COLO829 (cell line): ENCODE measurements at regions not wholly inside any gene's neighbourhood (a gene's known extent, or its start where the extent isn't known, plus 50 kb on each side); places are given as distances from the start of the nearest gene placed in this dataset.
"Not testable (repeated sequence)": the region's sequence is repeated elsewhere in the genome, so short reads cannot be mapped to it uniquely, and the experiment has no call there.

Source experiments
- DNase-seq: peaks from one replicate; pipeline ENCODE4 v3.0.0; 2012; ENCODE audit warnings: low spot score

GRCh38 chr5:134471858-134472449, 53.5 kb upstream of the JADE2 start:
- DNase-seq = not testable (repeated sequence)

GRCh38 chr5:134468921-134469400, 56.5 kb upstream of the JADE2 start:
- no peak for DNase-seq

DNA sequence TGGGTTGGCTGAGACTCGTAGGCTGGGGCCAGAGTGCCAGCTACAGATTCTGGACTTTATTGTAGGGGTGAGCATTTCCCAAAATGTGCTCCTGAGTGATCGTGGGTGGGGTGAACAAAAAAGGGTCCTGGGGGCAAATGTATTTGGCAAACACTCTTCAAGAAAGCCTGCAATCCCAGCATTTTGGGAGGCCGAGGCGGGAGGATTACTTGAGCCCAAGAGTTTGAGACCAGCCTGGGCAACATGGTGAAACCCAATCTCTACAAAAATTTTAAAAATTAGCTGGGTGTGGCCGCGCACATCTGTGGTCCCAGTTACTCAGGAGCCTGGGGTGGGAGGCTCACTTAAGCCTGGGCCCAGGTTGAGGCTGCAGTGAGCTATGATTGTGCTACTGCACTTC, 55.5 kb upstream of the CDKN2AIPNL start:
- no peak for DNase-seq

DNA sequence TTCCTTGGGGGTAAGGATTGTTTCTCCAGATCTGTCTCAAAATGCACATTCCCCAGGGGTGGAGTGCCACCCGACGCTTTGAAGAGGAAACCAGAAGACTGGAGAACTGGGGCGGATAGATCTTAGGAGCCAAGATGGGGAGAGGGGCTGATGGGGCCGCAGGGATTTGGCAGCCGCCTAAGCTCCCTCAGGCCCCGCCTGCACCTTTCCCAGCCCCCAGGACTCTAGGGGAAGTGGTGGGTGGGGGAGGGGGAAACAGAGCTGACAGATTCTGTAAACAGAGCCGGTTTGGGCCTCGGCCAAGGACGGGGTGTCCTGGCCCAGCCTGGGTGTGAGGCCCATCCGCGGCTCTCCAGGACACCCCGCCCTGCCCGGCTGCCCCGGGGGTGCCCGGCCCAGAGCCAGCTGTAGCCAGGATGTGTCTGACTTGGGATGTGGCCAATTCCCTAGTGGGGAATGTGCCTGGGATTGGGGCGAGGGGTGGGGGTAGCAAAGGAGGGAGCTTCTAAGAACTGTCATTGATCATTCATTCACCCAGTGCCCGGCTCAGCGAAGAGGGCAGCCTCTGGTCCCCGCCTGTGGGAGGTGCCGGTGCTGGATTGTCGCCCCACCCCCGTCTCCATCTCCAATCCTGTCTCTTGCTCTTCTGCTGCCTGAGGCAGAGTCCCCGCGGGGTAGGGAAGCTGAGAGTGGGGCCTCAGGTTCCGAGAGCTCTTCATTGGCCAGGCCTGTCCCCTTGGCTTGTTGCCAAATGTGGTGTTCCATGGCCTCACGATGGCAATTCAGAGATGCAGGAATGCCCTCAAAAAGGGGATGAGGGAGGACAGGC, 54.8 kb upstream of the CDKN2AIPNL start:
- peak; percentile 36 for DNase-seq

GRCh38 chr5:134465816-134466240, 54.1 kb upstream of the CDKN2AIPNL start:
- DNase-seq = peak; percentile 60

DNA sequence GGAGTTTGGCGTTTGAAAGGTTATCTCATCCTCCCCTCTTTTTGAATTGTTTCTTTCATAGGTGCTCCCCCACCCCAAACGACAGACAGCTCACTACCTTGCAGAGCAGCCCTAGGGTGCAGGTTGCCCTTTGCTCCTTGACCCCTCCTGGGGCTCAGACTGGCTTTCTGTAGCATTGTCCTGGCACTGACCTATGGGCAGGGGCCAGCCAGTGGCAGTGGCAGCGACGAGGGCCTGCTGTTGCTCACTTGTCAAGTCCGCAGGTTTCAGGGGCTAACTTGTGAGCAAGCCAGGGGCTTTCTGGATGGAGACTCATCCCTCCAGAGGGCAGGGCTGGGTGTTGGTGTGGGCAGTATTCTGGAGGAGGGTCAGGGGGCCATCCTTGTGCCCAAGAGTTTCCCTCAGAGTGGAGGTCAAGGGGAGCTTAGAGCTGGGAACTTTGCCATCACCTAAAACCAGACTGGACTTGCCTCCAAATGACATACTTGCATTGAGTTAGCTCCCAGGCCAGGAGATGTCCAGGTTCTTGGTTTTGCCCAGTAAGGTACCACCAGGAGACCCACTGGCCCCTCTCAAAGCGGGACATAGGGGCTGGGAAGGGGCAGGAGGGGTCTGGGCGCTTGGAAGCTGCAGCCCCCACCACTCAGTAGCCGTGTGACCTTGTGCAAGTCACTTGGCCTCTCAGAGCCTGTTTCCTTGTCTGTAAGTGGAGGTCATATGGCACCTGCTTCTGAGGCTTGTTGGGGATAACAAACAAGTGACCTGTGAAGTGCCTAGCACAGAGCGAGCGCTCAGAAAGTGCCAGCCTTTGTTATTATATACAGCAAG, 53.5 kb upstream of the CDKN2AIPNL start:
- no peak for DNase-seq

GRCh38 chr5:134463991-134464760, 52.5 kb upstream of the CDKN2AIPNL start:
- DNase-seq = no peak

GRCh38 chr5:134463176-134463720, 51.6 kb upstream of the CDKN2AIPNL start:
- no peak for DNase-seq

DNA sequence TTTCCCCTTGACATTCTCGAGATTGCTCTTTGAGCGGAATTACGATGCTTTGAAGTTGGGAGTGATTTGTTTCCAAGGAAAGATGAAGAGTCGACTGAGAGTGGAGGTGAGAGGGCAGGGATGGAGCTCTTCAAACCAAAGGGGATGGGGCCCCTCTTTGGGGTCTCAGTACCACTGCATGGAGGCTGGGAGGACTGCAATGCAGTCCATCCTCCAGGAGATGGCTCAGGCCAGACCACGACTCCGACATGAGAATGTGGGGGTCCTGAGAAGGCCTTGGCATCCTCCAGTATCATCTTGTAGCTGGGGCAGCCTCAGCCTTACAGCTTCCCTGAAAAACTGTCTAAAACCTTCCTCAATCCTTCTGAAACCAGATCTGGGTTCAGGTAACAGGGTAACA, 51.1 kb upstream of the CDKN2AIPNL start:
- no peak for DNase-seq

GRCh38 chr5:134462047-134462575, 50.4 kb upstream of the CDKN2AIPNL start:
- DNase-seq = no peak
